ENCODE measurements at regions not wholly inside any gene's neighbourhood (a gene's known extent, or its start where the extent isn't known, plus 50 kb on each side); places are given as distances from the start of the nearest gene placed in this dataset.
"Not testable (repeated sequence)": the region's sequence is repeated elsewhere in the genome, so short reads cannot be mapped to it uniquely, and the experiment has no call there.

- Histone ChIP-seq H3K4me3 (ENCODE audit: control insufficient read depth in 1 of 7, extremely low read depth in 1 of 7, insufficient read depth in 4 of 7, low read depth in 2 of 7, low read length in 6 of 7) (no peak overlapping the region), H3K27ac (ENCODE audit: insufficient read depth in 1 of 2, low read depth in 1 of 2, low read length in 2 of 2, poor library complexity in 1 of 2, severe bottlenecking in 2 of 2) (no peak overlapping the region), H3K4me1 (ENCODE audit: control extremely low read depth in 1 of 4, control insufficient read depth in 4 of 4, insufficient read depth in 4 of 4, low read length in 3 of 4) (peaks cover 0 to 3% (median under 1%) of the 10 kb centered on the region in 4 experiments), H3K36me3 (ENCODE audit: control insufficient read depth in 4 of 4, insufficient read depth in 4 of 4, low read length in 3 of 4) (no peaks in the 10 kb centered on the region), H3K27me3 (replicated peaks in 2 of 5; ENCODE audit: control insufficient read depth in 4 of 5, insufficient read depth in 5 of 5, low read length in 4 of 5) (peaks cover 0 to 8% (median 2%) of the 10 kb centered on the region in 5 experiments), H3K9me3 (ENCODE audit: control extremely low read depth in 1 of 5, control insufficient read depth in 4 of 5, insufficient read depth in 2 of 5, low read depth in 1 of 5, low read length in 4 of 5) (peaks cover 0 to 5% (median 0%) of the 10 kb centered on the region in 5 experiments)
- DNase-seq: no peak
- ChIA-PET CTCF (no interaction called here), POLR2A (no interaction called here)
- 97% methylated on average over 8 of the region's 9 CpGs for whole genome bisulfite sequencing (ENCODE audit: insufficient coverage)
These were observed 73.1 kb upstream of the COG2 start for GRCh38 chr1:230569201-230569600.

- H3K36me3 ChIP-seq (ENCODE audit: control insufficient read depth in 4 of 4, insufficient read depth in 4 of 4, low read length in 3 of 4): no peaks in the 10 kb centered on the region
- peaks cover 0 to 3% (median under 1%) of the 10 kb centered on the region in 4 experiments for H3K4me1 ChIP-seq (ENCODE audit: control extremely low read depth in 1 of 4, control insufficient read depth in 4 of 4, insufficient read depth in 4 of 4, low read length in 3 of 4)
- H3K9me3 ChIP-seq (ENCODE audit: control extremely low read depth in 1 of 5, control insufficient read depth in 4 of 5, insufficient read depth in 2 of 5, low read depth in 1 of 5, low read length in 4 of 5): peaks cover 0 to 5% (median 0%) of the 10 kb centered on the region in 5 experiments
- 100% methylated on average over 1 of the region's 4 CpGs for WGBS (ENCODE audit: insufficient coverage)
- H3K4me3 ChIP-seq (ENCODE audit: control insufficient read depth in 1 of 7, extremely low read depth in 1 of 7, insufficient read depth in 4 of 7, low read depth in 2 of 7, low read length in 6 of 7): no peak overlapping the region
- ChIA-PET CTCF (no interaction called here), POLR2A (no interaction called here)
- DNase-seq: no peak
- no peak overlapping the region for H3K27ac ChIP-seq (ENCODE audit: insufficient read depth in 1 of 2, low read depth in 1 of 2, low read length in 2 of 2, poor library complexity in 1 of 2, severe bottlenecking in 2 of 2)
- H3K27me3 ChIP-seq (replicated peaks in 2 of 5; ENCODE audit: control insufficient read depth in 4 of 5, insufficient read depth in 5 of 5, low read length in 4 of 5): peaks cover 0 to 9% (median 4%) of the 10 kb centered on the region in 5 experiments
These were observed 73.6 kb upstream of the COG2 start for GRCh38 chr1:230568676-230569075.

- no peak for DNase-seq
- 93% methylated on average over 7 of the region's 8 CpGs for WGBS (ENCODE audit: insufficient coverage)
- peaks cover 0 to 2% (median under 1%) of the 10 kb centered on the region in 4 experiments for H3K4me1 ChIP-seq (ENCODE audit: control extremely low read depth in 1 of 4, control insufficient read depth in 4 of 4, insufficient read depth in 4 of 4, low read length in 3 of 4)
- no peaks in the 10 kb centered on the region for H3K36me3 ChIP-seq (ENCODE audit: control insufficient read depth in 4 of 4, insufficient read depth in 4 of 4, low read length in 3 of 4)
- H3K9me3 ChIP-seq (ENCODE audit: control extremely low read depth in 1 of 5, control insufficient read depth in 4 of 5, insufficient read depth in 2 of 5, low read depth in 1 of 5, low read length in 4 of 5): peaks cover 0 to 5% (median 0%) of the 10 kb centered on the region in 5 experiments
- no peak overlapping the region for H3K4me3 ChIP-seq (ENCODE audit: control insufficient read depth in 1 of 7, extremely low read depth in 1 of 7, insufficient read depth in 4 of 7, low read depth in 2 of 7, low read length in 6 of 7)
- ChIA-PET POLR2A (no interaction called here), CTCF (no interaction called here)
- H3K27me3 ChIP-seq (replicated peaks in 2 of 5; ENCODE audit: control insufficient read depth in 4 of 5, insufficient read depth in 5 of 5, low read length in 4 of 5): peaks cover 0 to 9% (median 5%) of the 10 kb centered on the region in 5 experiments
- no peak overlapping the region for H3K27ac ChIP-seq (ENCODE audit: insufficient read depth in 1 of 2, low read depth in 1 of 2, low read length in 2 of 2, poor library complexity in 1 of 2, severe bottlenecking in 2 of 2)
These were observed 74.3 kb upstream of the COG2 start for GRCh38 chr1:230568008-230568407.

- ChIA-PET CTCF (no interaction called here), POLR2A (interaction anchor here (0.6 kb wide), 1 partner anchor 236 kb away, joined by 3 read pairs; no protein-coding TSS in a partner anchor)
- H3K4me3 ChIP-seq (ENCODE audit: control insufficient read depth in 1 of 7, extremely low read depth in 1 of 7, insufficient read depth in 4 of 7, low read depth in 2 of 7, low read length in 6 of 7): no peak overlapping the region
- H3K27ac ChIP-seq (ENCODE audit: insufficient read depth in 1 of 2, low read depth in 1 of 2, low read length in 2 of 2, poor library complexity in 1 of 2, severe bottlenecking in 2 of 2): no peak overlapping the region
- H3K9me3 ChIP-seq (ENCODE audit: control extremely low read depth in 1 of 5, control insufficient read depth in 4 of 5, insufficient read depth in 2 of 5, low read depth in 1 of 5, low read length in 4 of 5): peaks cover 0 to 5% (median 0%) of the 10 kb centered on the region in 5 experiments
- peaks cover 0 to 9% (median 6%) of the 10 kb centered on the region in 5 experiments for H3K27me3 ChIP-seq (replicated peaks in 2 of 5; ENCODE audit: control insufficient read depth in 4 of 5, insufficient read depth in 5 of 5, low read length in 4 of 5)
- no peaks in the 10 kb centered on the region for H3K36me3 ChIP-seq (ENCODE audit: control insufficient read depth in 4 of 4, insufficient read depth in 4 of 4, low read length in 3 of 4)
- DNase-seq: no peak
- H3K4me1 ChIP-seq (ENCODE audit: control extremely low read depth in 1 of 4, control insufficient read depth in 4 of 4, insufficient read depth in 4 of 4, low read length in 3 of 4): no peaks in the 10 kb centered on the region
These were observed 75.1 kb upstream of the COG2 start for GRCh38 chr1:230567221-230567575.

GRCh38 chr1:230566532-230567220 lies 75.6 kb upstream of the COG2 start:
- H3K27ac ChIP-seq (ENCODE audit: insufficient read depth in 1 of 2, low read depth in 1 of 2, low read length in 2 of 2, poor library complexity in 1 of 2, severe bottlenecking in 2 of 2); H3K36me3 ChIP-seq (ENCODE audit: control insufficient read depth in 4 of 4, insufficient read depth in 4 of 4, low read length in 3 of 4); H3K4me1 ChIP-seq (ENCODE audit: control extremely low read depth in 1 of 4, control insufficient read depth in 4 of 4, insufficient read depth in 4 of 4, low read length in 3 of 4); CTCF ChIA-PET; DNase-seq; POLR2A ChIA-PET; H3K4me3 ChIP-seq (ENCODE audit: control insufficient read depth in 1 of 7, extremely low read depth in 1 of 7, insufficient read depth in 4 of 7, low read depth in 2 of 7, low read length in 6 of 7); H3K27me3 ChIP-seq (replicated peaks in 2 of 5; ENCODE audit: control insufficient read depth in 4 of 5, insufficient read depth in 5 of 5, low read length in 4 of 5); H3K9me3 ChIP-seq (ENCODE audit: control extremely low read depth in 1 of 5, control insufficient read depth in 4 of 5, insufficient read depth in 2 of 5, low read depth in 1 of 5, low read length in 4 of 5): not testable (repeated sequence)
- 80% methylated on average over 1 of the region's 3 CpGs for WGBS (ENCODE audit: insufficient coverage)

- Histone ChIP-seq H3K4me3 (ENCODE audit: control insufficient read depth in 1 of 7, extremely low read depth in 1 of 7, insufficient read depth in 4 of 7, low read depth in 2 of 7, low read length in 6 of 7) (no peak overlapping the region), H3K4me1 (ENCODE audit: control extremely low read depth in 1 of 4, control insufficient read depth in 4 of 4, insufficient read depth in 4 of 4, low read length in 3 of 4) (no peaks in the 10 kb centered on the region), H3K27ac (ENCODE audit: insufficient read depth in 1 of 2, low read depth in 1 of 2, low read length in 2 of 2, poor library complexity in 1 of 2, severe bottlenecking in 2 of 2) (no peak overlapping the region), H3K9me3 (ENCODE audit: control extremely low read depth in 1 of 5, control insufficient read depth in 4 of 5, insufficient read depth in 2 of 5, low read depth in 1 of 5, low read length in 4 of 5) (peaks cover 0 to 5% (median 0%) of the 10 kb centered on the region in 5 experiments), H3K27me3 (replicated peaks in 2 of 5; ENCODE audit: control insufficient read depth in 4 of 5, insufficient read depth in 5 of 5, low read length in 4 of 5) (peaks cover 0 to 9% (median 7%) of the 10 kb centered on the region in 5 experiments), H3K36me3 (ENCODE audit: control insufficient read depth in 4 of 4, insufficient read depth in 4 of 4, low read length in 3 of 4) (no peaks in the 10 kb centered on the region)
- 100% methylated on average over 1 of the region's 1 CpG for WGBS (ENCODE audit: insufficient coverage)
- CTCF ChIA-PET: no interaction called here
- POLR2A ChIA-PET: no interaction called here
- DNase-seq: no peak
These were observed 77.1 kb upstream of the COG2 start for GRCh38 chr1:230565141-230565540.

GRCh38 chr1:230563591-230563990 lies 78.7 kb upstream of the COG2 start:
- CTCF ChIA-PET: no interaction called here
- DNase-seq: no peak
- POLR2A ChIA-PET: no interaction called here
- Histone ChIP-seq H3K36me3 (ENCODE audit: control insufficient read depth in 4 of 4, insufficient read depth in 4 of 4, low read length in 3 of 4) (no peaks in the 10 kb centered on the region), H3K27ac (ENCODE audit: insufficient read depth in 1 of 2, low read depth in 1 of 2, low read length in 2 of 2, poor library complexity in 1 of 2, severe bottlenecking in 2 of 2) (no peak overlapping the region), H3K4me3 (ENCODE audit: control insufficient read depth in 1 of 7, extremely low read depth in 1 of 7, insufficient read depth in 4 of 7, low read depth in 2 of 7, low read length in 6 of 7) (no peak overlapping the region), H3K4me1 (ENCODE audit: control extremely low read depth in 1 of 4, control insufficient read depth in 4 of 4, insufficient read depth in 4 of 4, low read length in 3 of 4) (no peaks in the 10 kb centered on the region), H3K27me3 (replicated peaks in 2 of 5; ENCODE audit: control insufficient read depth in 4 of 5, insufficient read depth in 5 of 5, low read length in 4 of 5) (peaks cover 0 to 9% (median 7%) of the 10 kb centered on the region in 5 experiments), H3K9me3 (ENCODE audit: control extremely low read depth in 1 of 5, control insufficient read depth in 4 of 5, insufficient read depth in 2 of 5, low read depth in 1 of 5, low read length in 4 of 5) (peaks cover 0 to 5% (median 0%) of the 10 kb centered on the region in 5 experiments)
- 100% methylated on average over 1 of the region's 7 CpGs for WGBS (ENCODE audit: insufficient coverage)

Measured in common myeloid progenitor, CD34-positive (primary cell).